ENCODE measurements at regions not wholly inside any gene's neighbourhood (a gene's known extent, or its start where the extent isn't known, plus 50 kb on each side); places are given as distances from the start of the nearest gene placed in this dataset.
"Not testable (repeated sequence)": the region's sequence is repeated elsewhere in the genome, so short reads cannot be mapped to it uniquely, and the experiment has no call there.

DNA sequence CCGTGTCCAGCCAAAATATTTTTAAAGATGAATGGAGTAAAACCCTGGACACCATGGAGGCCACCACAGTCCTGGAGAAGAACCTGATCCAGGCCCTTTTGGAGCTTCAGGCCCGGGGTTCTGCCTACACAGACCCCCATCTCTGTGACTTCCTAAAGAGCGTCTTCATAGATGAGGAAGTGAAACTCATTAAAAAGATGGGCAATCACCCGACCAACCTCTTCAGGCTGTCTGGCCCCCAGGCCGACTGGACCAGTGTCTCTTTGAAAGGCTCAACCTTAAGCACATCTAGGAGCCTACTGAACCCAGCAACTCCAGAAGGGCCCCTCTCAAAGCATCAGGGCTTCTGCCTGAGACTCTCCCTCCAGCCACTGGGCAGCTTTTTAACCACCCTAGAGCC, 107.9 kb upstream of the FAM174B start:
- no peak for DNase-seq

DNA sequence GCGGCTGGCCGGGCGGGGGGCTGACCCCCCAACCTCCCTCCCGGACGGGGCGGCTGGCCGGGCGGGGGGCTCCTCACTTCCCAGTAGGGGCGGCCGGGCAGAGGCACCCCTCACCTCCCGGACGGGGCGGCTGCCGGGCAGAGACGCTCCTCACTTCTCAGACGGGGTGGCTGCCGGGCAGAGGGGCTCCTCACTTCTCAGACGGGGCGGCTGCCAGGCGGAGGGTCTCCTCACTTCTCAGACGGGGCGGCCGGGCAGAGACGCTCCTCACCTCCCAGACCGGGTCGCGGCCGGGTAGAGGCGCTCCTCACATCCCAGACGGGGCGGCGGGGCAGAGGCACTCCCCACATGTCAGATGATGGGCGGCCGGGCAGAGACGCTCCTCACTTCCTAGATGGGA, 112.6 kb upstream of the FAM174B start:
- not testable (repeated sequence) for DNase-seq

DNA sequence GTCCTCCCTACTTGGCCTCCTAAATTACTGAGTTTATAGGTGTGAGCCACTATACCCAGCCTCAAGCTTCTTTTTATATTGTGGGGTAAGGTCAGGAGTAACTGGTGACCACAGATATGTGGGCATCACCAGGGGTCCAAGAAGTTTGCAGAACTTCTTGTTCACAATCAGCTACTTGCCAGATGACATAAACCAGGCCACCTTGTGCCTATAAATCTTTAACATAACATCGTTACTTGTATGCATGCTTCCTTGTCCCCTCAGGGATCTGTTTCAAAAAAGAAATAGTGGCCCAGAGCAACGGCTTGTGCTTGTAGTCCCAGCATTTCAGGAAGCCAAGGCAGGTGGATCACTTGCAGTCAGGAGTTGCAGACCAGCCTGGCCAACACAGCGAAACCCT, 115.1 kb upstream of the FAM174B start:
- DNase-seq, result no peak

DNA sequence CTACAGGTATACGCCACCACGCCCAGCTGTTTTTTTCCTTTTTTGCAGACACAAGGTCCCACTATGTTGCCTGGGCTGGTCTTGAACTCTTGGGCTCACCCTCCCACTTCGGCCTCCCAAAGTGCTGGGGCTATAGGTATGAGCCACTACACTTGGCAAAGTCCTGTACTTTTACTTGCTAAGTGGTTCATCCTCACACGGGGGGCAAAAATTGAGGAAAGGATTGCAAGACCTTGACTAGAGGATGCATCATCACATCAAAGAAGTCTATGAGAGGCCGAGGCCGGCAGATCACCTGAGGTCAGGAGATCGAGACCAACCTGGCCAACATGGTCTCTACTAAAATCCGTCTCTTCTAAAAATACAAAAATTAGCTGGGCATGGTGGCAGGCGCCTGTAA, 116.5 kb upstream of the FAM174B start:
- DNase-seq, result no peak

DNA sequence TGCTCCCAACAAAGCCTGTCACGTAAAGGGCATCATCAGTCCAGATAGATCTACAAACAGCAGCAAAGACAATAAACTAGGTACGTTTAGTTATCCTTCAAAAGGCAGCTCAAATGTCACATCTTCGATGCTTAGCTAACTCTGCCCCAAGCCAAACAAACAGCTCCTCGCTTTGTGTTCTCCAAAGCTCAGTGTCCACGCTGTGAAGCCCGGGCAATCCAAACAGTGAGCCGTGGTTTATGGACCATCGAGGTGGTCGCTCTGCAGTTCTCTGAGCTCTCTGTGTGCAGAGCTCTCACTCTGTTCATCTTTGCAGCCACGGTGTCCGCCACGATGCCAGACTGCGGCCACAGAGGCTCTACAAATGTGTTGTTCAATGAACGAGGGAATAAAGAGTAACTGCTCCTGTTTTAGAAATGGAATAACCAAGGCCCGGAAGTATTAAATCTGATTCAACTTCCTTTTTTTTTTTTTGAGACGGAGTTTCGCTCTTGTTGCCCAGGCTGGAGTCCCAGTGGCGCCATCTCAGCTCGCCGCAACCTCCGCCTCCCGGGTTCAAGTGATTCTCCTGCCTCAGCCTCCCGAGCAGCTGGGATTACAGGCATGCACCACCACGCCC, 117.2 kb upstream of the FAM174B start:
- DNase-seq, result no peak

DNA sequence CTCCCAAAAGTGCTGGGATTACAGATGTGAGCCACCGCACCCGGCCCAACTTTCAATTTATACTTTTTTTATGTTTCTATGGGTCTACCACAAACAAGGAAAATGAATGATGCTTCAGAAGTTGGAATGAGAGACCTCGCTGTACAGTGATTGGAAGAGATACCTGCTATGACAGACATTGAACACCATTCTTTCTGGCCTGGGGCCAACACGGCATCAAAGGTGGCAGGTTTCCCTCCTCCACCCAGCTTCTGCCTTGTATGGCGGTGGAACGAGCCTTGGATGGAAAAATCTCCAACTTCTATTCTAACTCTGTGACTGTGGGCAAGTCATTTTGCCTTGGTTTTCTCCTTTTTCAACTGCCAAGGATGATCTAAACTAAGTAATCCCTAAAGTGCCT, 117.8 kb upstream of the FAM174B start:
- DNase-seq, result no peak

DNA sequence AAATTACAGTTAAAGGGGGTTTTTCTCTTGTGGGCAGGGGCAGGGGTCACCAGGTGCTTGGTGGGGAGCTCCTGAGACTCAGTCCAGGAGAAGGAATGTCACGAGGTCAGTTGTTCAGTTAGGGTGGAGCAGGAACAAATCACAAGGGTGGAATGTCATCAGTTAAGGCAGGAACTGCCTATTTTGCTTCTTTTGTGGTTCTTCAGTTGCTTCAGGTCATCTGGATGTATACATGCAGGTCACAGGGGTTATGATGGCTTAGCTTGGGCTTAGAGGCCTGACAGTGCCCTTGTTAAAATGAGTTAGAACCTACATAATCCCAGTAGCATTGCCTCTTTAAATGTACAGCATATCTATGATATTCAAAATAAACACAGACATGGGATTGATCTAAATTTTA, 120.2 kb upstream of the CHD2 start:
- no peak for DNase-seq

DNA sequence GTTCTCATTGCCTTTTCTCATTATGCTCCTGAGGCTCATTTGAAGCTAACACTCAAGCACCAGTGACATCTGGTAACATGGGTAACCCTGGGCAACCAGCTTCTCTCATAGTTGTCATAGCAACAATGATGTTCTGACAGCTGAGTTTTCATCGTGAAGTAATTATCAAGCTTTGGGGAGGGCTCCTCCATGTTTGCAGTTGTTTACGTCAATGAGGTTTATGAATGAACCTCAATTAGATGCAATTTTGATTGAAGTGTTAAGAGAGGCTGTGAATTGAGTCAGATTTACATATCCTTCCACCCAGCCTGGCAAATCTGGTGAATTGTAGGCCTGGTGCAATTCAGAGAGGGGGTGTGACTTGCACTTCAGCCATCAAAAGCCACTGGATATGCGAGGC, 119.3 kb upstream of the CHD2 start:
- no peak for DNase-seq

DNA sequence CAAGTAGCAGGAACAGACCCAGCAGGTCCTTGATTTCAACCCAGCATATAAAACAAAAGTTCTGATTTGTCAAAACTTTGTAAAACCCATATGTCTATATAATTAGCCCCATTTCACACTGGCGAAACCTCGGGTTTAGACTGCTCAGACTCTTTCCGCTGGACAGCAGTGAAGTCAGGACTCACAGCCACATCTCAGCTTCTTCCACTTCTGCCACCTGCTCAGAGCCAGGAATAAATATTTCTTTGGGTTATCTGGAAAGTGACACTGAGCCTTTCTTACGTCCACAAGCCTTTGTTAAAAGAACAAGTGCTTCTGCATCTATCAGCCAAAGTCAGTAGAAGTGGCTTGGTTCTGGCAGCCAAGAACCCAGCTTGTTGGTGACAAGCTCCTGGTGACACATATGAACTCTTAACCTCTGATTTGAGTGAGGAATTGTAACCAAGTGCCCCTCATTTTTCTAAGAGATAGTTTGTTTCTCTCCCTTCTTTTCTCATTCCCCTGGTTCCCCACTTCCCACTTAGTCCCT, 118.1 kb upstream of the CHD2 start:
- no peak for DNase-seq

DNA sequence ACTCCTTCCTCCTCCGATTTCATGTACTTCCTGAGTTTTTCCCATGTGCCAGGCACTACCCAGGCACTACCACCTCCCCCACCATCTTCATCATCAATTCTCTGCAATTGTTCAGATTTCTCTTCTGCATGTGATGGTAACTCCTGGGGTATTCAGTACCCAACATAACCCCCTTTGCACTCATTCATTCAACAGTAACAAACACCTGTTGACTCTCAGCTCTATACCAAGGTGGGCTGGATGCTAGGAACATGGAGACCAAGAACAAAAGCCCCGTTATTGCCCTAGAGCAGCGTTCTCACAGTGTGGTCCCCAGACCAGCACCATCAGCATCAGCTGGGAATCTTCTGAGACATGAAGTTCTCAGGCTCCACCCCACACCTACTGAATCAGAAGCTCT, 113.0 kb upstream of the CHD2 start:
- no peak for DNase-seq

DNA sequence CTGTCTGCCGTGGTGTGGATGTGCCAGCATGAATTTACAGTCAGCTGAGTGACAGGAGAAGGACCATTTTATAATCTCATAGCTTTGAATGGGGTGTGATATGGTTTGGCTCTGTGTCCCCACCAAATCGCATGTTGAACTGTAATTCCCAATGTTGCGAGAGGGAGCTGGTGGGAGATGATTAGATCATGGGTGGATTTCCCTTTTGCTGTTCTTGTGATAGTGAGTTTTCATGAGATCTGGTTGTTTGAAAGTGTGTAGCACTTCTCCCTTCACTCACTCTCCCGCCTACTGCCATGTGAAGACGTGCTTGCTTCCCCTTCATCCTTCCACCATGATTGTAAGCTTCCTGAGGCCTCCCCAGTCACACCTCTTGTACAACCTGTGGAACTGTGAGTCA, 111.9 kb upstream of the CHD2 start:
- DNase-seq, result no peak

DNA sequence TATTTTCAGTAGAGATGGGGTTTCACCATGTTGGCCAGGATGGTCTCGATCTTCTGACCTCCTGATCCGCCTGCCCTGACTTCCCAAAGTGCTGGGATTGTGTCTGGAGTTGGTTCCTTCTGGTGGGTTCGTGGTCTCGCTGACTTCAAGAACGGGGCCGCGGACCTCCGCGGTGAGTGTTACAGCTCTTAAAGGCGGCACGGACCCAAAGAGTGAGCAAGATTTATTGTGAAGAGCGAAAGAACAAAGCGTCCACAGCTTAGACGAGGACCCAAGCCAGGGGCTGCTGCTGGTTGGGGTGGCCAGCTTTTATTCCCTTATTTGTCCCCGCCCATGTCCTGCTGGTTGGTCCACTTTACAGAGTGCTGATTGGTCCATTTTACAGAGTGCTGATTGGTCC, 111.3 kb upstream of the CHD2 start:
- not testable (repeated sequence) for DNase-seq

DNA sequence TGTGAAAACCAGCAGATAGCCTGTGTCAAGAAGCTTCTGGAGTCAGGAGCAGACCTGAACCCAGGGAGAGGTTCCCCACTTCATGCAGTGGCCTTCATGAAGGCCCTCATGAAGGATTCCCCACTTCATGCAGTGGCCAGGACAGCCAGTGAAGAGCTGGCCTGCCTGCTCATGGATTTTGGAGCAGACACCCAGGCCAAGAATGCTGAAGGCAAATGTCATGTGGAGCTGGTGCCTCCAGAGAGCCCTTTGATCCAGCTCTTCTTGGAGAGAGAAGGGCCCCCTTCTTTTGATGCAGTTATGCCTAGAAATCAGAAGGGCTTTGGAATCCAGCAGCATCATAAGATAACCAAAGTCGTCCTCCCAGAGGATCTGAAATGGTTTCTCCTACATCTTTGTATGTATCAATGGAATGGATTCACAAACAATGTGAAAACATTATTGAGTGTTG, 103.9 kb upstream of the CHD2 start:
- DNase-seq, result no peak

DNA sequence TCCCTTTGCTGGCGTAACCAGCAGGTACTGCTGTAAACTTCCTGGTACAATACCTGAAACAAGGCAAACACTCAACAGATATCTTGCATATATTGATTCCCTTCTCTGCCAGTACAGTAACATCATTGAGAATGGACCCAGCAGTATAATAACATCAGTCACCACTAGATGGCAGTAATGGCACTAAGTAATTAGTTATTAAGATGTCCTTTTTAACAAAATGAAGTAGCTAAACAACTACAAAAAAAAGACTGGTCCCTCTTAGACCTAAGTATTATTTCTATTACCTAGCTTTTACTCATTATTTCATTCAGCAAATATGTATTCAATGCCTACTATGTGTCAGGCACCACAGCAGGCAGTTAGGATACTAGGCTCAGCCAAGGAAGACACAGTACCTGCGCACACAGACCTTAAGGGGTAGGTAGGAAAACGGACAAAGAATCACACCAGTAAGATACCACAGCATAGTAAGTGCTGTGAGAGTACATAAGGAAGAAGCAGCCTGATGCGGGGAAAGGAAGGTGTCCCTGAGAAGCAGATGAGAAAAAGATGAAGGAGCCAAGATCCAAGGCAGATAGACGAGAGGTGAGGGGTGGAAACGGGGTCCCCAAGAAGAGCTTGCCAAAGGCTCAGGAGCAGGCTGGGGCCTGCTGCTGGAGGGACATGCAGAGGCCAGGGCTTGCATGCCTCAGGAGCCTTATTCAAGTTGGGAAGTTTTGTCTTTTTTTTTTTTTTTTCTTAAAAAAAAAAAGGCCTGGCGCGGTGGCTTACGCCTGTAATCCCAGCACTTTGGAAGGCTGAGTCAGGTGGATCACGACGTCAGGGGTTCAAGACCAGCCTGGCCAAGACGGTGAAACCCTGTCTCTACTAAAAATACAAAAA, 102.7 kb upstream of the CHD2 start:
- no peak for DNase-seq

DNA sequence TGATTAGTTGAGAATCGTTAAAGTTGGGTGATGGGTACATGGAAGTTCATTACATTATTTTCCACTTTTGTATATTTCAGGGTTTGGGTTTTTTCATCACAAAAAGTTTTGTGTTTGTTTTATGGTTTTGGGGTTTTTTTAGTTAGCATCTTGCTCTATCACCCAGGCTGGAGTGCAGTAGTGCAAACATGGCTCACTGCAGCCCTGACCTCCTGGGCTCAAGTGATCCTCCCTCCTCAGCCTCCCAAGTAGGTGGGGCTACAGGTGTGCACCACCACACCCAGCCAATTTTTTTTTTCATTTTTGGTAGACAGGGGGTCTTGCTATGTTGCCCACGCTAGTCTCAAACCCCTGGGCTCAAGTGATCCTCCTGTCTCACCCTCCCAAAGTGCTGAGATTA, 100.1 kb upstream of the CHD2 start:
- DNase-seq, result no peak

DNA sequence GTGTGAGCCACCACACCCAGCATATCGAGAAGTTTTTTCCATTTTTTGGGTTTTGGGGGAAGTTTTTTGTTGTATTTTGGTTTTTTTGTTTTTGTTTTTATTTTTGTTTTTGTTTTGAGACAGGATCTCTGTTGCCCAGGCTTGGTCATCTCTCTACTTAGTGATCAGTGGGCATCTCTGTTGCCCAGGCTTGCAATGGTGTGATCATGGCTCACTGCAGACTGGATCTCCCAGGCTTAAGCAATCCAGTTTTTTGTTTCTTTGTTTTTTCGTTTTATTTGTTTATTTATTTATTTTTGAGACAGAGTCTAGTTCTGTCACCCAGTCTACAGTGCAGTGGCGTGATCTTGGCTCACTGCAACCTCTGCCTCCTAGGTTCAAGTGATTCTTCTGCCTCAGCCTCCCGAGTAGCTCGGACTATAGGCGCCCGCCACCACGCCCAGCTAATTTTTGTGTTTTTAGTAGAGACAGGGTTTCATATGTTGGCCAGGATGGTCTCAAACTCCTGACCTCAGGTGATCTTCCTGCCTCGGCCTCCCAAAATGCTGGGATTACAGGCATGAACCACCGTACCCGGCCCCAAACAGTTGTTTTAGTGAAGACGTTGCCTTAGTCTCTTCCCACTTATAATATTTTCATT, 99.6 kb upstream of the CHD2 start:
- DNase-seq, result not testable (repeated sequence)

DNA sequence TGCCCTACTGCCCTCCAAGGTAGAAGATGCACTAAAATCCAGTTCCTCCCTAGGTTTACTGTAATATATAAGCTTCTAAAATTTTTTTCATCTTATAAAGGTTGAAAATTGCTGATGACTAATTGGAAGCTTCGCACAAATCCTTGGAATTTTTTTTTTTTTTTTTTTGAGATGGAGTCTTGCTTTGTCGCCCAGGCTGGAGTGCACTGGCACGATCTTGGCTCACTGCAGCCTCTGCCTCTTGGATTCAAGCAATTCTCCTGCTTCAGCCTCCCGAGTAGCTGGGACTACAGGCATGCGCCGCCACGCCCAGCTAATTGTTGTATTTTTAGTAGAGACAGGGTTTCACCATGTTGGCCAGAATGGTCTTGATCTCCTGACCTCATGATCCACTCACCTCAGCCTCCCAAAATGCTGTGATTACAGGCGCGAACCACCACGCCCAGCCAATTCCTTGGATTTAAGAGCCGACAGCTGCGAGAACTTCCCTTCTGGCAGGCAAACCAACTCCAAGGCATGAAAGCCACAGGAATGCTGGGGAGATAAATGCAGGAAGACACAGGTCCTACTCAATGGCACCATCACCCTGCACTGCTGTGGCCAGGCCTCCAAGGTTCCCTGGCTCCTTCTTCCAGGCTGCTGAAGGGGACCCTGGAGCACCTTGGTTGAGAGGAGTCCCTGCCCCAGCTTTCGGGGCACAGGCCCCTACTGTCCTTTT, 98.9 kb upstream of the CHD2 start:
- DNase-seq, result not testable (repeated sequence)

DNA sequence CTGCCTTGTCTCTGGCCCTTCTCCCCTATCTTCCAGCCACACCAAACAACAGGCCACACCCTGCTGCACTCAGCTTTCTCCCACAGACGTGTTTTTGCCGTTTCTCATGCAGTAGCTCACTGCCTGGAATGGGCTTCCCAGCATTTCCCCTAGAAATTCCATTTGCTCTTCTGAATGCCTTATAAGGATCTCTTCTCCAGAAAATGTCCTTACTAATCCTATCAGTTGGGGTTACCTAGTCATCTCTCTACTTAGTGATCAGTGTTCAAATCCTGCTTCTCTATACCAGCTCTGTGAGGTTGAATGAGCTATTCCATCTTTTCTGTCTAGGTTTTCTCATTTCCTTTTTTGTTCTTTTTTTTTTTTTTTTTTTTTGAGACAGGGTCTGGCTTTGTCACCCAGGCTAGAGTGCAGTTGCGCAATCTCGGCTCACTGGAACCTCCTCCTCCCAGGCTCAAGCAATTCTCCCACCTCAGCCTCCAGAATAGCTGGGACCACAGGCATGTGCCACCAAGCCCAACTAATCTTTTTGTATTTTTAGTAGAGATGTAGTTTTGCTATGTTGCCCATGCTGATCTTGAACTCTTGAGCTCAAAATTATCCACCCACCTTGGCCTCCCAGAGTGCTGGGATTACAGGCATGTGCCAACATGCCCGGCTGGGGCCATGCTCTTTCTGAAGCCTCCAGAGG, 98.2 kb upstream of the CHD2 start:
- no peak for DNase-seq

DNA sequence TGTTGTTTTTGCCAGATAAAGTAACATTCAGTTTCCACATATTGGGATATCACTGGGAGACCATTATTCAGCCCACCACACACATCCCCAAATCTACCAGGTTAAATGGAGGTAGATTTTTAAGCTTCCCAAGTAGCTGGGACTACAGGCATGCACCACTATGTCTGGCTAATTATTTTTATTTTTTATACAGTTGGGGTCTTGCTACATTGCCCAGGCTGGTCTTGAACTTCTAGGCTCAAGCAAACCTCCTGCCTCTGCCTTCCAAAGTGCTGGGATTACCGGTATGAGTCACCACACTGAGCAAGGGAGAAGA, 96.6 kb upstream of the CHD2 start:
- no peak for DNase-seq

DNA sequence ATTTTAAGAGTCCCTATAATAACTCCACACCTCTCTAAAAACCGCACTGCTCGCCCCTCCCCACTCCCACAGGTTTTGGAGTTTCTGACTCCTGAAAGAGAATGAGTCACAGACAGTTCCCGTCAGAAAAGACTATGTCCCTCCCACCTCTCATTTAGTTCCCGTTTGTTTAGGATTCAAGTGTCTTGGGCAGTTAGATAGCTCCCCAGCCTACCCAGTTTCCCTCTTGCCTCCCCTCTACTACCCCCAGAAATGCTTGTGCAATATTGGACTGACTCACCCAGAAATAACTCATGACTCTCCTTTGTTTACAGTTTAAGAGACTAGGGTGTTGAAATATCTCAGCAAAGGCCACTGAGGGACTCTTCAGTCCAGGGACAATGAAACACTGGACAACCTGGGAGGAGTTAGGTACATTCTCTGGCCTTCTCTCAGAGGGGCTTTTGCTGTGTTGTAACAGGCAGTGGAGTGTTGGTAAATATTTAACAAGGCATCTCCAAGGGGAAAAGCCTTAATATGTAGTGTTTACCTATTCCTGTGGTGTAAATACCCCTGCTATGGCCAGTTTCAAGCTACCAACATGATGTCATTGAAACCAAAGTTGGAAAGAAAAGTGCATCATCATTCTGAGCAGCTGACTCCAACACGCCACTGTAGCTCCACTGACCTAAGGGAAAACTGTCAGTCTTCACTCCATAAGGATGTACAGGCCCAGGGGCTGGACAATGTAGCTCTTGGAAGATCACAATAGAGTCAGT, 96.1 kb upstream of the CHD2 start:
- DNase-seq, result peak; percentile 89 to 91

DNA sequence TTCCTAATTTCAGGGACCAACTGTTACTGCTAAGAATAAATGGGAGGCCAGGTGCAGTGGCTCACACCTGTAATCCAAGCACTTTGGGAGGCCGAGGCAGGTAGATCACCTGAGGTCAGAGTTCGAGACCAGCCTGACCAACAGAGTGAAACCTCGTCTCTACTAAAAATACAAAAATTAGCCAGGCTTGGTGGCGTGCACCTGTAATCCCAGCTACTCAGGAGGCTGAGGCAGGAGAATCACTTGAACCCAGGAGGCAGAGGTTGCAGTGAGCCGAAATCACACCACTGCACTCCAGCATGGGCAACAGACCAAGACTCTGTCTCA, 95.6 kb upstream of the CHD2 start:
- DNase-seq, result not testable (repeated sequence)

DNA sequence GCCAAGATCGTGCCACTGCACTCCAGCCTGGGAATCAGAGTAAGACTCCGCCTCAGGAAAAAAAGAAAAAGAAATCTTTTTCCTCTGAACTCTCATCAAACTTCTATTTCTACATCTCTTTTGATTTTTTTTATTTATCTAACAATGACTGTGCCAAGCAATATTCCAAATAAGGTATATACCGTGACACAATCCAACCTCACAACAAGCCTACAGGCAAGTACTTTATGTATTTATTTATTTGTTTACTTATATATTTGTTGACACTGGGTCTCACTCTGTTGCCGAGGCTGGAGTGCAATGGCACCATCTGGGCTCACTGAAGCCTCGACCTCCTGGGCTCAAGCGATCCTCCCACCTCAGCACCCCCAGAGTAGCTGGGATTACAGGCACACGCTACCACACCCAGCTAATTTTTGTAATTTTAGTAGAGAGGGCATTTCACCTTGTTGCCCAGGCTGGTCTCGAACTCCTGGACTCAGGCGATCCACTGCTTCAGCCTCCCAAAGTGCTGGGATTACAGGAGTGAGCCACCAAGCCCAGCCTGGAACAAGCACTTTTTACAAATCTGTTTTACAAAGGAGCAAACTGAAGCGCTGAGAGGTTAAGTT, 94.9 kb upstream of the CHD2 start:
- DNase-seq, result no peak

Measured in activated T-cell treated with anti-CD3 and anti-CD28 coated beads, Interleukin-2, amount 50 U/mL, for 48 hours (primary cell).